AG04450 (cell line): ENCODE measurements at regions not wholly inside any gene's neighbourhood (a gene's known extent, or its start where the extent isn't known, plus 50 kb on each side); places are given as distances from the start of the nearest gene placed in this dataset.

Source experiments
- CTCF ChIA-PET: fragments of 300-600, 350-600 bp; formaldehyde crosslinking; extraction: SDS; loops from one replicate; lab custom pipeline; 2022; ENCODE audit warnings: antibody characterized with exemption, inconsistent platforms; lab: Charles Lee
- POLR2A ChIA-PET: fragments of 350-600 bp; formaldehyde crosslinking; extraction: SDS; loops from one replicate; lab custom pipeline; 2021; ENCODE audit warnings: antibody characterized with exemption, inconsistent platforms; lab: Yijun Ruan, JAX
- DNase-seq: peaks from one replicate; pipeline ENCODE4 v3.0.0-alpha.2; 2011; ENCODE audit warnings: low read depth, low spot score
- H3K27ac ChIP-seq: one replicate; pipeline ENCODE4 v1.5.1; 2012; ENCODE audit warnings: low read depth, low read length, control low read depth
- H3K27me3 ChIP-seq: one replicate; pipeline ENCODE4 v1.6.0; 2012; ENCODE audit warnings: low read length; ENCODE audit not compliant: control insufficient read depth, insufficient read depth
- H3K4me3 ChIP-seq: 2 replicates; pipeline ENCODE4 v1.5.1; 2011; ENCODE audit warnings: mild to moderate bottlenecking, low read depth, low read length, control low read depth
- H3K9me3 ChIP-seq: 2 replicates; pipeline ENCODE4 v1.5.1; 2012; ENCODE audit warnings: low read length; ENCODE audit not compliant: control insufficient read depth, insufficient read depth
- TF ChIP-seq, protein P1 (sequence below): IDR thresholded peaks from 2 replicates; pipeline ENCODE4 v1.5.1; 2011; ENCODE audit warnings: low read depth, low read length, control low read depth, inconsistent platforms

DNA sequence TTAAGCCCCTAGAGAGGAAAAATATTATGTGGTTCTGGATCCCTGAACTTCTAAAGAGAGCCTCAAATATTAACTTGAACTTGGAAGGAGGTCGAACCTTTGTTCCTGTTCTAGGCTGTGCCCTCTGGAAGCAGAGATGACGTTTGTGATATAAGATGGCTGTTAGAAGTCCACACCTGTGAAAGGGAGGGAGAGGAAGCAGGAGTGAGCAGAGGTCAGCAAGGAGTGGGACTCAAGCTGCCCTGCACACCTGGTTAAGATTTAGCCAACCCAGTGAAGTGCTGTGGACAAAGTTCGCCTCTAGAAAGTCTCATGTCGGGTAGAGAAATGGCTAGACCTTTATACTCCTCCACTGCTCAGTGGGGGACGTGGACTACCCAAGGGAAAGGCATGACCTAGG is 566.2 kb downstream of the MID1IP1 start:
- Histone ChIP-seq H3K27ac (no peak overlapping the region), H3K9me3 (no peaks in the 10 kb centered on the region), H3K4me3 (no peak overlapping the region), H3K27me3 (no peaks in the 10 kb centered on the region)
- ChIA-PET CTCF (no interaction called here), POLR2A (no interaction called here)
- TF ChIP-seq, protein P1, sequence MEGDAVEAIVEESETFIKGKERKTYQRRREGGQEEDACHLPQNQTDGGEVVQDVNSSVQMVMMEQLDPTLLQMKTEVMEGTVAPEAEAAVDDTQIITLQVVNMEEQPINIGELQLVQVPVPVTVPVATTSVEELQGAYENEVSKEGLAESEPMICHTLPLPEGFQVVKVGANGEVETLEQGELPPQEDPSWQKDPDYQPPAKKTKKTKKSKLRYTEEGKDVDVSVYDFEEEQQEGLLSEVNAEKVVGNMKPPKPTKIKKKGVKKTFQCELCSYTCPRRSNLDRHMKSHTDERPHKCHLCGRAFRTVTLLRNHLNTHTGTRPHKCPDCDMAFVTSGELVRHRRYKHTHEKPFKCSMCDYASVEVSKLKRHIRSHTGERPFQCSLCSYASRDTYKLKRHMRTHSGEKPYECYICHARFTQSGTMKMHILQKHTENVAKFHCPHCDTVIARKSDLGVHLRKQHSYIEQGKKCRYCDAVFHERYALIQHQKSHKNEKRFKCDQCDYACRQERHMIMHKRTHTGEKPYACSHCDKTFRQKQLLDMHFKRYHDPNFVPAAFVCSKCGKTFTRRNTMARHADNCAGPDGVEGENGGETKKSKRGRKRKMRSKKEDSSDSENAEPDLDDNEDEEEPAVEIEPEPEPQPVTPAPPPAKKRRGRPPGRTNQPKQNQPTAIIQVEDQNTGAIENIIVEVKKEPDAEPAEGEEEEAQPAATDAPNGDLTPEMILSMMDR, result no peak
- no peak for DNase-seq

DNA sequence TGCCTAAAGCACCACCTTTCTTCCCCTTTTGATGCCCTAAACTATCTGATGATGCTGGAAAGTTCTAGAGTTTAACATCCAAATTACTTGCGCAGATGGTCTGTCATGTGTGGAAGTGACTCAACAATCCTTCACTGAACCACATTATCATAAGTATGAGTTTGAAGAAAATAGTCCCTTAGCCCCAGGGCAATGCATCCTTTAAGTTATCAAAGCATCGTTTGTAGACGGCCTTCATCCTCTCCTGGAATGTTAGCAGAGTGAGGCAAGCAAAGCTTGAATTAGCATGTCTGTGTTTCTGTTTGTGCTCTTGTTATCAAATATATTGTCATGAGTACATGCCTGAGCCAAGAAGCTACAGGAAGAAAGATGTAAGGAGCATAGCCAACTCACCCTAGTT is 570.9 kb downstream of the MID1IP1 start:
- POLR2A ChIA-PET, result no interaction called here
- TF ChIP-seq, protein P1, result no peak
- no peaks in the 10 kb centered on the region for H3K9me3 ChIP-seq
- H3K4me3 ChIP-seq, result no peak overlapping the region
- no peaks in the 10 kb centered on the region for H3K27me3 ChIP-seq
- no peak overlapping the region for H3K27ac ChIP-seq
- CTCF ChIA-PET, result no interaction called here
- no peak for DNase-seq

DNA sequence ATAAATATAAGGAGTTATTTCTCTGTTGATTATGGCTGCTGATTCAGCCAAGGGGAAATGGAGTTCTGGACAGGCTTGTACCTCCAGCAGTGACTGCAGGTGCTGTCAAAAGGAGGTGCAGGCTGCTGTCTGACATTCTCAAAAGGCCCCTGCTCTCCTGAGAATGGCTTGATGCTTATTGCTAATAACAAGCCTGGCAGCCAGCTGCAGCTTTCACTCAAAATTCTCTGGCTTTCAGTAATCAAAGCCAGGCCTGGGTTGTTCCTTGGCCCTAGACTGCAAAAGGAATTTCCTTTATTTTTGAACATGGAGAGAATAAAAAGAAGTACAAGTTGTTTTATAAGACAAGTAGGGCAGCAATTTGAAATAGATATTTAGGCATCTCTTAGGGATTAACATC is 575.9 kb downstream of the MID1IP1 start:
- H3K27ac ChIP-seq, result no peak overlapping the region
- no peaks in the 10 kb centered on the region for H3K27me3 ChIP-seq
- CTCF ChIA-PET, result no interaction called here
- DNase-seq, result no peak
- H3K4me3 ChIP-seq, result no peak overlapping the region
- POLR2A ChIA-PET, result no interaction called here
- TF ChIP-seq, protein P1, result no peak
- no peaks in the 10 kb centered on the region for H3K9me3 ChIP-seq

DNA sequence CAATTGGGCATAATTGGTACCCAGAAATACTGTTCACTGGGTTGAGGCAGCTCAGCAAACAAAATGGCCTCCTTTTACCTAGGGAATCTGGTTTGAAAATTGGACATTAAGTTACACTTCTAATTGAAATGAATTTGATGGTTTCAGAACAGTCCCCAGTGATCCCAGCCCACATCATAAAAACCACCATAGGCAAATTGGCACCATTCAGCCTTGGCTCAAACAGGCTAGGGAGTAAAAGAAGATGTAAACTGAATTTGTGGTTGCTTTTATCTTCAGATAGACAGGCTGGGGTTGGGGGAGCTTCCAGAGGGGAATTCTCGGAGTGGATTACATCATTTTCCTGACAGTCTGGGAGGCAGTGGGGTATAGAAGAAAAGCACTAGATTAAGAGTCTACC is 576.5 kb downstream of the MID1IP1 start:
- ChIA-PET POLR2A (no interaction called here), CTCF (no interaction called here)
- no peaks in the 10 kb centered on the region for H3K9me3 ChIP-seq
- H3K27me3 ChIP-seq, result no peaks in the 10 kb centered on the region
- no peak overlapping the region for H3K27ac ChIP-seq
- no peak overlapping the region for H3K4me3 ChIP-seq
- no peak for DNase-seq
- TF ChIP-seq, protein P1, result no peak

DNA sequence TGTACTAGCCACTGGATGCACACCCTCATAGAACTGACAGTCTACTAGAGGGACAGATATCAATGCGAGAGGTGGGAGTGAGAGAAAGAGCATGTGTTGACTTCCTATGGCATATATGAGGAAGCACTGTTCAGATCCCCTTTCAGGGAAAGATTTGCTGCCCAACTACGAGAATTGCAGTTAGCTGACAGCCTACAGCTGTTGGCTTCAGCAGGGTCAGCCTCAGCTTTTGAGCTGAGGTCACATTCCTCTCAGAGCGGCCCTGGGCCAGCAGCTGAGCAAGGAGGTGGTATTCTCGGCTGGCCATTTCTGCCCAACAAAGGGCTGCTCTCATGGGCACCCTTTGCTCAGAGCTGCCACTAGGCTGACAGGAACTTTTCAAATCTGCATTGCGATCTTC is 580.2 kb downstream of the MID1IP1 start:
- H3K9me3 ChIP-seq, result no peaks in the 10 kb centered on the region
- ChIA-PET CTCF (no interaction called here), POLR2A (no interaction called here)
- TF ChIP-seq, protein P1, result no peak
- no peak overlapping the region for H3K4me3 ChIP-seq
- DNase-seq, result no peak
- no peak overlapping the region for H3K27ac ChIP-seq
- no peaks in the 10 kb centered on the region for H3K27me3 ChIP-seq
